Loucy (cell line): ENCODE measurements at regions not wholly inside any gene's neighbourhood (a gene's known extent, or its start where the extent isn't known, plus 50 kb on each side); places are given as distances from the start of the nearest gene placed in this dataset.

Source experiments
- CTCF ChIP-seq: fragments of 200-600 bp; sonication (generic); conservative IDR thresholded peaks from 2 replicates; pipeline ENCODE4 v1.5.1; 2014; ENCODE audit warnings: mild to moderate bottlenecking, antibody characterized with exemption, low read length
- EZH2phosphoT487 ChIP-seq: fragments of 200-600 bp; IDR thresholded peaks from 2 replicates; pipeline ENCODE4 v1.6.1; 2018; ENCODE audit warnings: antibody characterized with exemption, mild to moderate bottlenecking, moderate library complexity, borderline replicate concordance

DNA sequence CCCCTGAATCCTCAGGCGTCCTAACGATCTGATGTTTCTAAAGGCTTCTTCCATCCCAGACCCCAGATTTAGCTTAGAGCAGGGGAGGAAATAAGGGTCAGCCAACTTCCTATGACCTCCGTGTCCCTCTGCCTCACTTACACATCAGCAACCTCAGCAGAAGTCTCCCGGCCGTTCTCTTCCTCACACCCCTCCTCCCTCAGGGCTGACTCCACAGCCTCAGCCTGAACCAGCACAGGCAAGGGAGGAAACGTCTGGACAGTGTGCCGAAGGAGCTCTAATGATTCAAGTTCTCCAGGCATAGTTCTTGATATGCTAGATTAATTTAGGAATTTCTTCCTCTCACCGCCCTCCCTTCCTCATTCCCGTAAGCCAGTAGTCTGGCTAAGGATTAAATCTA lies 121.4 kb downstream of the NUFIP1 start:
- TF ChIP-seq CTCF (no peak), EZH2phosphoT487 (no peak)
